SK-N-SH treated with all-trans-retinoic acid at 6 μM for 48 hours (cell line): ENCODE measurements at regions not wholly inside any gene's neighbourhood (a gene's known extent, or its start where the extent isn't known, plus 50 kb on each side); places are given as distances from the start of the nearest gene placed in this dataset.

Source experiments
- ATAC-seq: fragments of 200-7000 bp; cut with Tn5 transposase; 3 replicates; pipeline ENCODE4 v1.9.1; 2020; ENCODE audit warnings: mild to moderate bottlenecking, moderate library complexity
- ARNTL ChIP-seq: fragments of 450-650 bp; formaldehyde crosslinking; IDR thresholded peaks from 2 replicates; pipeline ENCODE4 v1.5.0; 2020; ENCODE audit warnings: low read depth, mild to moderate bottlenecking, moderate library complexity, borderline replicate concordance
- BACH2 ChIP-seq: fragments of 250-450 bp; sonication (Bioruptor Pico); IDR thresholded peaks from 2 replicates; pipeline ENCODE4 v1.9.0; 2021; ENCODE audit warnings: mild to moderate bottlenecking, borderline replicate concordance
- CREB5 ChIP-seq: fragments of 250-450 bp; sonication (Bioruptor Pico); IDR thresholded peaks from 2 replicates; pipeline ENCODE4 v1.5.1; 2020; ENCODE audit warnings: low read depth, mild to moderate bottlenecking, moderate library complexity
- CSDC2 ChIP-seq: fragments of 250-450 bp; sonication (Bioruptor Pico); IDR thresholded peaks from 2 replicates; pipeline ENCODE4 v1.5.0; 2020; ENCODE audit warnings: mild to moderate bottlenecking, moderate library complexity
- CSRNP3 ChIP-seq: fragments of 250-450 bp; sonication (Bioruptor Pico); IDR thresholded peaks from 2 replicates; pipeline ENCODE4 v1.5.1; 2021; ENCODE audit warnings: mild to moderate bottlenecking, moderate library complexity
- ESRRG ChIP-seq: fragments of 250-450 bp; sonication (Bioruptor Pico); IDR thresholded peaks from 2 replicates; pipeline ENCODE4 v1.6.1; 2021; ENCODE audit warnings: mild to moderate bottlenecking
- GLIS3 ChIP-seq: fragments of 250-450 bp; sonication (Bioruptor Pico); IDR thresholded peaks from 2 replicates; pipeline ENCODE4 v1.5.0; 2020; ENCODE audit warnings: mild to moderate bottlenecking, moderate library complexity
- ISL1 ChIP-seq: fragments of 250-450 bp; sonication (Bioruptor Pico); IDR thresholded peaks from 2 replicates; pipeline ENCODE4 v2.1.2; 2022; ENCODE audit warnings: mild to moderate bottlenecking, moderate library complexity
- OSR1 ChIP-seq: fragments of 250-450 bp; sonication (Bioruptor Pico); IDR thresholded peaks from 2 replicates; pipeline ENCODE4 v1.8.0; 2022; ENCODE audit warnings: moderate library complexity, mild to moderate bottlenecking, inconsistent platforms
- PATZ1 ChIP-seq: fragments of 250-450 bp; sonication (Bioruptor Pico); IDR thresholded peaks from 2 replicates; pipeline ENCODE4 v1.8.0; 2020; ENCODE audit warnings: mild to moderate bottlenecking, moderate library complexity, borderline replicate concordance
- PPARA ChIP-seq: fragments of 250-450 bp; sonication (Bioruptor Pico); IDR thresholded peaks from 2 replicates; pipeline ENCODE4 v1.5.0; 2020; ENCODE audit warnings: mild to moderate bottlenecking, borderline replicate concordance
- RARB ChIP-seq: fragments of 250-450 bp; sonication (Bioruptor Pico); IDR thresholded peaks from 2 replicates; pipeline ENCODE4 v1.8.0; 2021; ENCODE audit warnings: mild to moderate bottlenecking, moderate library complexity
- SNAI2 ChIP-seq: fragments of 250-450 bp; sonication (Bioruptor Pico); IDR thresholded peaks from 2 replicates; pipeline ENCODE4 v1.5.0; 2020; ENCODE audit warnings: mild to moderate bottlenecking, moderate library complexity
- TCF4 ChIP-seq: fragments of 250-450 bp; sonication (Bioruptor Pico); IDR thresholded peaks from 2 replicates; pipeline ENCODE4 v1.8.0; 2021; ENCODE audit warnings: mild to moderate bottlenecking, moderate library complexity, borderline replicate concordance
- TOX ChIP-seq: fragments of 250-450 bp; sonication (Bioruptor Pico); IDR thresholded peaks from 2 replicates; pipeline ENCODE4 v1.8.0; 2021; ENCODE audit warnings: mild to moderate bottlenecking, moderate library complexity, borderline replicate concordance
- TSHZ2 ChIP-seq: fragments of 250-450 bp; sonication (Bioruptor Pico); IDR thresholded peaks from 2 replicates; pipeline ENCODE4 v1.5.0; 2020; ENCODE audit warnings: mild to moderate bottlenecking, moderate library complexity
- ZFP3 ChIP-seq: fragments of 250-450 bp; sonication (Bioruptor Pico); IDR thresholded peaks from 2 replicates; pipeline ENCODE4 v1.5.0; 2020; ENCODE audit warnings: mild to moderate bottlenecking, moderate library complexity
- ZFP30 ChIP-seq: fragments of 450-650 bp; formaldehyde crosslinking; IDR thresholded peaks from 2 replicates; pipeline ENCODE4 v1.5.0; 2022; ENCODE audit warnings: mild to moderate bottlenecking, moderate library complexity
- ZNF70 ChIP-seq: fragments of 450-650 bp; formaldehyde crosslinking; IDR thresholded peaks from 2 replicates; pipeline ENCODE4 v1.5.0; 2020; ENCODE audit warnings: mild to moderate bottlenecking, moderate library complexity

- ATAC-seq: no peak
- TF ChIP-seq OSR1 (CRISPR knock-in tag): no peak
- TF ChIP-seq TSHZ2 (CRISPR knock-in tag): no peak
- no peak for TF ChIP-seq ARNTL (CRISPR knock-in tag)
- no peak for TF ChIP-seq ZNF70 (CRISPR knock-in tag)
- TF ChIP-seq RARB: no peak
- TF ChIP-seq BACH2 (CRISPR knock-in tag): no peak
Observed at GRCh38 chr6:147078602-147079001, 125.6 kb upstream of the STXBP5 start.

- TF ChIP-seq ZFP30 (CRISPR knock-in tag) (no peak), GLIS3 (CRISPR knock-in tag) (no peak), TSHZ2 (CRISPR knock-in tag) (no peak), ZNF70 (CRISPR knock-in tag) (no peak), ZFP3 (no peak), PPARA (CRISPR knock-in tag) (no peak), TOX (no peak), ISL1 (no peak)
- no peak for ATAC-seq
Observed at GRCh38 chr6:147080225-147080624, 124.0 kb upstream of the STXBP5 start.

- TF ChIP-seq CREB5 (CRISPR knock-in tag): no peak
- TF ChIP-seq CSDC2 (CRISPR knock-in tag): no peak
- TF ChIP-seq PATZ1: no peak
- no peak for ATAC-seq
Observed at GRCh38 chr6:147081076-147081609, 123.1 kb upstream of the STXBP5 start.

GRCh38 chr6:147087641-147088040 lies 116.6 kb upstream of the STXBP5 start:
- no peak for ATAC-seq
- TF ChIP-seq SNAI2 (CRISPR knock-in tag) (no peak), CREB5 (CRISPR knock-in tag) (no peak), TCF4 (no peak), ESRRG (CRISPR knock-in tag) (no peak), CSRNP3 (CRISPR knock-in tag) (no peak), ZFP30 (CRISPR knock-in tag) (no peak), ARNTL (CRISPR knock-in tag) (no peak), BACH2 (CRISPR knock-in tag) (no peak), CSDC2 (CRISPR knock-in tag) (no peak), PATZ1 (no peak), ZFP3 (no peak), TSHZ2 (CRISPR knock-in tag) (no peak)
